ENCODE measurements at regions not wholly inside any gene's neighbourhood (a gene's known extent, or its start where the extent isn't known, plus 50 kb on each side); places are given as distances from the start of the nearest gene placed in this dataset.

GRCh38 chr5:29905626-29906353, 1287.7 kb upstream of the CDH6 start:
- no peak for FAIRE-seq
- DNase-seq (ENCODE audit: insufficient read length, low spot score), result no peak

GRCh38 chr5:29902859-29903258, 1290.6 kb upstream of the CDH6 start:
- DNase-seq (ENCODE audit: insufficient read length, low spot score) (no peak), FAIRE-seq (no peak)

- DNase-seq (ENCODE audit: insufficient read length, low spot score) (no peak), FAIRE-seq (no peak)
These were observed 1293.9 kb upstream of the CDH6 start for GRCh38 chr5:29899583-29899982.

DNA sequence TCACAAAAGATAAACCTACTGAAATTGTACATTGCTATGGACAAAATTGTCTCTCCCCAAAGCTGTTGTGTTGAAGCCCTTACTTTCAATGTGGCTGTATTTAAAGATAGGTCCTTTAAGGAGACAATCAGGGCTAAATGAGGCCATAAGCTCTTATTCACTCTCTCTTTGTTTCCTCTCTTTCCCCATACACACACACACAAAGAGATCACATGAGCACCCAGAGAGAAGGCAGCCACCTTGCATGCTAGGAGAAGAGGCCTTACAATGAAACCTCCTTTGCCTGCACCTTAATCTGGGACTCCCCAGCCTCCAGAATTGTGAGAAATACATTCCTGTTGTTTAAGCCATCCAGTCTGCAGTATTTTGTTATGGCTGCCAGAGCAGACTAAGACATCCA, 1295.6 kb upstream of the CDH6 start:
- FAIRE-seq (no peak), DNase-seq (ENCODE audit: insufficient read length, low spot score) (no peak)

- DNase-seq (ENCODE audit: insufficient read length, low spot score) (no peak), FAIRE-seq (no peak)
These were observed 1296.8 kb upstream of the CDH6 start for GRCh38 chr5:29896646-29897045.

- DNase-seq (ENCODE audit: insufficient read length, low spot score) (no peak), FAIRE-seq (no peak)
These were observed 1298.8 kb upstream of the CDH6 start for GRCh38 chr5:29894668-29895067.

GRCh38 chr5:29889051-29889450, 1304.4 kb upstream of the CDH6 start:
- FAIRE-seq (no peak), DNase-seq (ENCODE audit: insufficient read length, low spot score) (no peak)

GRCh38 chr5:29885595-29885994, 1307.9 kb upstream of the CDH6 start:
- DNase-seq (ENCODE audit: insufficient read length, low spot score) (no peak), FAIRE-seq (no peak)

GRCh38 chr5:29882036-29882435, 1311.5 kb upstream of the CDH6 start:
- no peak for FAIRE-seq

GRCh38 chr5:29879401-29879800, 1314.1 kb upstream of the CDH6 start:
- FAIRE-seq, result no peak

More at GRCh38 chr5:29882036-29882435, 1311.5 kb upstream of the CDH6 start:
- DNase-seq (ENCODE audit: insufficient read length, low spot score), result no peak

DNA sequence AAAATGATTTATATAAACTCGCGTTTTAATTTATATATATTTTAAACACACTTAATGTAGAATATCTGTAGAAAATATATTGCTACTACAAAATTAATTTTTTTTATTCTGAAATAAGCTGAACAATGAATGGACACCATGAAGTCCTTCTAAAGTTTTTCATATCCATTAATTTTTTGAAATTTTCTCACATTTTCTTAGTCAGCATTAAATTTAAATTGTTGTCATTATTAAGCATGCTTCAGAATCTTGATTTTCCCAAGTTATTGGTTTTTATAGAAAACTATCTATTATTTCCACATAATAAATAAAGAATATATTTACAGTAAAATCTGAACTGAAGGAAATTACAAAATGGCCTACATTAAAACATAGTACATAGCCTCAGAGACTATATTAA, 1314.9 kb upstream of the CDH6 start:
- FAIRE-seq, result no peak
- DNase-seq (ENCODE audit: insufficient read length, low spot score), result no peak

More at GRCh38 chr5:29879401-29879800, 1314.1 kb upstream of the CDH6 start:
- DNase-seq (ENCODE audit: insufficient read length, low spot score), result no peak

DNA sequence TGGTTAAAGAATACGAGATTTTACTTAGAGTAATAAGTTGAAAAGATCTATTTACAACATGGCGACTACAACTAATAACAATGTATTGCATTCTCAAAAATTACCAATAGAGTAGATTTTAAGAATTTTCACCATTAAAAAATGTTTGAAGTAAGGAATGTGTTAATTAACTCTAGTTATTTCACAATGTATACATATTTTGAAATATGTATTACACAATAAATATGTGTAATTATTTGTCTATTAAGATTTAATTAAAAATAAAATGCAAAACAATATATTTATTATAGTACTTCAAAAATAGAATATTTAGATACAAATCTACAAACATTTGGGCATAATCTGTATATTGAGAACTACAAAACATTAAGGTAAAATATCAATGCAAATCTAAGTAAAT, 1326.3 kb upstream of the CDH6 start:
- FAIRE-seq, result no peak

DNA sequence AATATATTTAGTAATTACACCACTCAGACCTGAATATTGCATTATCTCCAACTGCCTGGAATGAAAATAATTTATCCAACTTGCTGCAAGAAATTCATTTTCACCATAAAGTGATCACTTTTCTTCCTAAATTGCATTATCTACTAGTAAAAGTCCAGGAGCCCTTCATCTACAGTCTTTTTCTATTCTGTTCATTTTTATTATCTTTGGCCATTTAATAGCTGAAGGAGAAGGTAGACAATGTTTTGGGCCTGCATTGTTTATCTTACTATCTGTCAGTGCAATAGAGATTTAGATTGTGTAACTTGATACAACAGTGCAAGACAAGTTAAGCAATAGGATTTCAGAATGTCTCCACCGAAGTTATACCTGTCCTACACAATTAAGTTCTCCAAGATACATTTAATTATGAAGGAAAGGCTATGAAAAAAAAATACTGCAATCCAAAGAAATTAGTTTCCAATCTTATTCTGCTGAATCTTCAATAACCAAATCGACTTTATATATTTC, 1339.7 kb upstream of the CDH6 start:
- no peak for DNase-seq (ENCODE audit: insufficient read length, low spot score)
- FAIRE-seq, result no peak

More for the DNA sequence above, 1326.3 kb upstream of the CDH6 start:
- no peak for DNase-seq (ENCODE audit: insufficient read length, low spot score)

DNA sequence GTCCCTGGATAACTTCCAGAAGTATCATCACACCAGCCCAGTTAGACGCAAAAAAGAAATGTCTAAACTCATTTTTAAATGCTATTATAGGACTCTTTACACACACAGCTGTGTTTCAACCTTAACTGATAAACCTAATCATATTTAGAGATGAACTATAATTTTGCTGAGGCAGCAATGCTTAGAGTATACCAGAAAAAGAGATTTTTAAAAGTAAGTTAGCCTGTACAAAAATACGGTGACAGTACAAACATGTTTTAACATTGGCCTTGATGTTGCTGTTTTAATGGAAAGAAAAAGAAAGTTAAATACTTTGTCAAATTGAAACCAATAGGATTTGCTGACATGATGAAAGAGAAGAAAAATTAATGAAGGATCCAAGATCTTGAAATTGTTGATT, 1341.2 kb upstream of the CDH6 start:
- FAIRE-seq (no peak), DNase-seq (ENCODE audit: insufficient read length, low spot score) (no peak)

- DNase-seq (ENCODE audit: insufficient read length, low spot score) (no peak), FAIRE-seq (no peak)
These were observed 1348.3 kb upstream of the CDH6 start for GRCh38 chr5:29845206-29845605.

GRCh38 chr5:29833394-29833793, 1360.1 kb upstream of the CDH6 start:
- DNase-seq (ENCODE audit: insufficient read length, low spot score) (no peak), FAIRE-seq (no peak)

DNA sequence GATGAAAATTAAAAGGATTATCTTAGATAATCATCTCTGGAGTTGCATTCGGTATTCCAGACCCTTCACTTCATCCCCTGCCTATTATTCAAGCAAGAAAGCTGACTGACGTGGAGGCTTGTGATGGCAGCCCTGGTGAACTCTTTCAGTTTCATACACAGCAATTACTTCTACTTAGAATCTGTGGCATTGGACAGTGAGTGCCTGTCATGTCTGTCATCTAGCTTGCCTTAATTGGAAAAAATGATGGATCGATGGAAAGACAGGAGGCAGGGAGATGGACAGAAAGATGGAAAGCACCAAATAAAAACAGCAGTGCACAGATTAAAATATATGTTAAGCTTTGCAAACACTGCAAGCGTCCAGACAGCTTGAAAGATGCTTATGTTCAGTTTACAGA, 1371.0 kb upstream of the CDH6 start:
- FAIRE-seq (no peak), DNase-seq (ENCODE audit: insufficient read length, low spot score) (no peak)

DNA sequence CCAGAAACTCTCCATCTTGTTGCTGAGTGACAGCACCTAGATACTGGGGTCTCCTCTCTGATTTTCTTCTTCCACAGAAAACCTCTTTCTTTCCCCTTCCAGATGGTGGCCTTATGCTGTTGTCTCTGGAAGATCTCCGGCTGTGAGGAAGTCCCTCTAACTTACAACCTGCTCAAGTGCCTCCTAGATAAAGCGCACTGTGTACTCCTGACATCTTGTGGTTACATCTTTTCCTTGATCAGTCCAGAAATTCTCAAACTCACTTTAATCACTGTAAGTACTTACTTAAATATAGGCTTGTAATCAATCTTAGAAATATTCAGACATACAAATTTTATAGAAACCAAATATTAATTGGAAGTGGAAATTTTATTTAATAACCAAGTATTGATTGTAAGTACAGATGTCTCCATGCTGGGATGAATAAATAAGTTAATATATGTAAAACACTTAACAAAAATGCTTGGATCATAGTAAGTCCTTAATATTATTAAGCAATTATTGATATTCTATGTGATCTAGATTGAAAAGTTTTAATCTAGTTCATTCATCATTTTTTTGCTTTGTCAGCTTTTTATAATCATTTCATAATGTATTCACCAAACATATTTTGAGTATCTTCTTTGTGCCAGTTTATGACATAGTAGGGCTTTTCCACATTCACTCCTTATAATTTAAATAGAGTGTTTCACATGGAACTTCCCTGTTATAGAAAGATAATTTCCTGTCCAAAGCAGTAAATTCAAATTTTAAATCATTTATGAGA, 1381.4 kb upstream of the CDH6 start:
- FAIRE-seq, result no peak
- DNase-seq (ENCODE audit: insufficient read length, low spot score), result no peak

DNA sequence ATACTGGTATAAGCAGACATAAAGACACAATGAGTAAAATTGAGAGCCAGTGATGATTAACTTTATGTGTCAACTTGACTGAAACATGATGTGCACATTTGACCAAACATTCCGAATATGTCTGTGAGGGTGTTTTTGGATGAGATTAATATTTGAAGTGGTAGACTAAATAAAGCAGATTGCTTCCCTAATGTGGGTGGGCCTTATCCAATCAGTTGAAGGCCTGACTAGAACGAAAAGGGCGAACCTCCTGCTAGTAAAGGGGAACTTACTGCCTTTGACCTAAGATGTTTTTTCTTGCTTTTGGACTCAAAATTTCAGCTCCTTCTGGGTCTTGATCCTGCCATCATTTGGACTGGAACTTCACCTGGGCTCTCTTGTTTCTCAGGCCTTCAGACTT, 1387.7 kb upstream of the CDH6 start:
- no peak for DNase-seq (ENCODE audit: insufficient read length, low spot score)

DNA sequence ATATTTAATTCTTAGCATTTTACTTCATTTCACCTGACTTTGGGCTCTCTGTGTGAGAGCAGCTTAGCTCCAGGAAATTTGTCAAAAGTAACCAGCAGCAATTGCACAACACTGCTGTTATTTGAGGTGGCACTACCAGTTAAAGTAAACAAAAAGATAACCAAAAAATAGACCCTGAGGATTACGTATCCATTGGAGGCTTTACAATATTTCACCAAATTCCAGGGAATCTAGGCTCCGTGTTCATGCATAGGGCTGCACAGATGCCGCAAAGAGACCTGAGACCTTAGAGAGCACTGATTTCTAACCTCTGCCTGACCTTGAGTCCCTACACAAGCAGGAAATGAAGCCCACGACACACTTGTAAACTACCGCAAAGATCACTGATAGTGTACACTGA, 1392.7 kb upstream of the CDH6 start:
- FAIRE-seq, result no peak
- DNase-seq (ENCODE audit: insufficient read length, low spot score), result no peak

More for the DNA sequence above, 1387.7 kb upstream of the CDH6 start:
- FAIRE-seq, result no peak

- FAIRE-seq (no peak), DNase-seq (ENCODE audit: insufficient read length, low spot score) (no peak)
These were observed 1397.5 kb upstream of the CDH6 start for GRCh38 chr5:29796013-29796412.

DNA sequence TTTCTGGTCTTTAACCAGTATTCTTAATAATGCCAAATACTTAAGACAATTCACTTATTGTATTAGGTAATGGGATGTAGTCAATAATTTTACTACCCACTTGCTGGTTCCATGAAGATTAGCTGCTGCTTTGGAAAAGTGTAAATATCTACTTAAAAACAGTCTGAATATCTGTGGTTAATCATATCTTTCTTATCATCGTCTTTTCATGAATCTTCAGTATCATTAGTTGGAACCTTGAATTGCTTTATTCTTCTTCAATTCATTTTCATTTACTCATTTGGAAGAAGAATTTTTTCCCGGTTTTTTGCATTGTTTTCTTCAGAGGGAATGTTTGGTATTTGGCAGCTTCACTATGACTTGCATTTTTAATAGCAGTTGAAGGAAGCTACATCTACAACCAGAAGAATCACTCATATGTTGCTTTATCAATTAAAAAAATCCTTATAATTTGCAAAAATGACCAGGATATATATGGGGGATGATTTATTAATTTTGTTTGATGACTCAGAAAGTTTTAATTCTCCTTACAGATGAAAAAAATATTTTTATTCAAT, 1398.3 kb upstream of the CDH6 start:
- no peak for DNase-seq (ENCODE audit: insufficient read length, low spot score)
- no peak for FAIRE-seq

Data from GM19239 (cell line).